NCI-H2107 (cell line): ENCODE measurements at regions not wholly inside any gene's neighbourhood (a gene's known extent, or its start where the extent isn't known, plus 50 kb on each side); places are given as distances from the start of the nearest gene placed in this dataset.

Experiments used
- DNase-seq: peaks from one replicate; lab custom pipeline; 2025; lab: John Stamatoyannopoulos, UW

DNA sequence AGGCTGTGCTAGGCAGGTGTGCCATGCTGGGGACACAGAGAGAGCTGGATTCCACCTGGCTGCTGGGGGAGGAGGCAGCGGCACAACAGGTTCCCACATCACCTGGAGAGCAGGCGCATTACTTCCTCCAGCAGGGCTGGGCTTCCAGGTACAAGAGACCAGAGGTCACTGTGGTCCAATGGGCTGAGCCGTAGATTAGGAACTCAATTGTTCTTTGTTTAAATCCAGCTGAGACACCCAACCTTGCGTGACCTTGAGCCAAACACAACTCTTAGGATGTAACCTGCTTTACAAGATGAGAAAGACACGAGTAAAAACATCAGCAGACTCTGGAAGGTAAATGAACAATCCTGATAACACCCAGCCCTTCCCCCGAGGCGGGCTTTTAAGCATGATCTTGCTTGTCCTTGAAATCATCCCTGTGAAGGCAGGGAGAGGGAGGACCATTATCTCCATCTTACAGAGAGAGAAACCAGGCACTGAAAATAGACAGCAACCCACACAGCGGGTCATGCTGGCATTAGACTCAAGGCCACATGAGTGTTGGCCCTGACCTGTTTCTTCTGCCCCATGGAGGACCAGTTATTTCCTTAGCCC lies 216.5 kb upstream of the RREB1 start:
- DNase-seq, result peak; percentile 24

DNA sequence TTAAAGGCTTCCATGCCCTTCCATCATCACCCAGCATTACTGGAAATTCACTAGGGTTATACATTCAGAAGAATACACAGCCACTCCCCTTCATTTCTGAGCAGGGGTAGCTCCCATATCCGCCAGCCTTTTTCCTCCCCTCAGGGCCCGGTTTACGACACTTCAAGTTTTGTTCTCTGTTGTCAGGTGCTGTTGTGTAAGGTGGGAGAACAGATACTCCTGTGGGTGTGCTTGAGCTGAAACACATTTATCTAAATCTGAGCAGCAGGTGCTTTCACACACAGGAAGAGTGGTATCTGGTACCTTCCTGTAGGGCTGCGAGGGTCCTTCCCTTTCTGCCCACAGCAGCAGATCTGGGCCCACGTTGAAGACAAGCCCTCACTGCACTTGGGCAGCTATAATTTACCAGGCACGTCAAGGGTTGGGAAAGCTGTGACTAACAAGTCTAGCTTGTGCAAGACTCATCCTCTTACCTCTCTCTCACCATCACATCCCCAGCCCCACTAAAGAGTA lies 215.8 kb upstream of the RREB1 start:
- DNase-seq, result no peak

DNA sequence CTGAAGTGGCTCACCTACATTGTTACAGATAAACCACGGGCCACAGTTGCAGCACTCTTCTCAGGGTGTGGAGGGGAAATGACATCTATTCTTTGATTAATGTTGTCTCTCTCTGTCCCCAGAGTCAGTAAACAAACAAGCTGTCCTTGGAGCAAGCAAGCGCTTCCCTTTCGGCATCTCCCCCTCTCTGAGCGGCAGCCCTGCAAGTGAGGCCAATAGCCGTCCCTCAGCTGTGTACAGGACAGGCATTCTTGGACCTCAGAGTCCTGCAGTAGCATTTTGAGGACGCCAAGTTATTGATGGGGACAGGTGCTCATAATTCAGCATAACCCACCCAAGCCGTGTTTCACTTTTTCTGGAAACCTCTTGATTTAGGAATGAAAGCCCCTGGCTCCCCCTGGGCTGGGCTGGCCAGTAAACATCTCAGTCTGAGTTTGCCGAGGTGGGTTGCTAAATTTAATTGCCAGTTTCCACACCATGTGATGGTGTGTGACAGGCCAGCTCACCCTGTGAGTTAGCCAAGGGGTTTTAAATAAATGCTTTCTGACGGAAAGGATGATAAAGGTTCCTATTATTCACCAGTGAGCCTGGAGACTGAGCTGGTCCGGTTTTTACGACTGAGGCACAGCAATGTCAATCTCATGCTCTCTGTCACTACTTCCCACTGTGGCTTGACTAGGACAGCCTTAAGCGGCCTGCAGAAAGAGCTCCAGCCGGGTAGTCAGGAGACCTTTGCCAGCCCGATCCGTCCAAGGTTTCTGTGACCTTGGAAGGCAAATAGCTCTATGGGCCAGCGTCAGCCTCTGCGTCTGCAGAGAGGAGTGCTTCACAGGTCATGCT lies 214.8 kb upstream of the RREB1 start:
- DNase-seq, result no peak

DNA sequence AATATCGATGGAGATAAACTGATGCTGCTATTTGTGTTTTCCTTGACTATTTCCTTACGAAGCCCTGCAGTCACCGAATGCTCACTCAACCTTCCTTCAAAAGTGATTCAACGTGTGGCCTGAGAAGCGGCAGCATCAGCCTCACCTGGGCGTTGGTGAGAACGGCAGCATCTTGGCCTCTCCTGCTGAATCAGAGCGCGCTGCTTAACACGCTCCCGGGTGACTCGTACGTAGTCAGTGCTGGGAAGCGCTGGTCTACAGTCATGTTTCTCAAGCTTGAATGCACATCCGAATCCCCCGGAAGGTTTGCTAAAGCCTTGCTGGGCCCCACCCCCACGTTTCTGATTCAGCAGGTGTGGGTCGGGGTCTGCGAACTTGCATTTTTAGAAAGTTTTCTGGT lies 214.1 kb upstream of the RREB1 start:
- no peak for DNase-seq

DNA sequence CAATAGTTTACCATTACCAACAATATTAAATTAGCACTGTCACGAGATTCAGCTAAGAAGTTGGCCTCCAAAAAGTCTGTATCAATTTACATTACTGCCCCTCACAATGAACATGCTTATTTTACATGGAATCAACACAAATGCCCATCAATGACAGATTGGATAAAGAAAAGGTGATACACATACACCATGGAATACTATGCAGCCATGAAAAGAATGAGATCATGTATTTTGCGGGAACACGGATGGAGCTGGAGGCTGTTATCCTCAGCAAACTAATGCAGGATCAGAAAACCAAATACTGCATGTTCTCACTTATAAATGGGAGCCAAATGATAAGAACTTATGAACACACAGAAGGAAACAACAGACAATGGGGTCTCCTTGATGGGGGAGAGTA lies 211.8 kb upstream of the RREB1 start:
- DNase-seq, result no peak

DNA sequence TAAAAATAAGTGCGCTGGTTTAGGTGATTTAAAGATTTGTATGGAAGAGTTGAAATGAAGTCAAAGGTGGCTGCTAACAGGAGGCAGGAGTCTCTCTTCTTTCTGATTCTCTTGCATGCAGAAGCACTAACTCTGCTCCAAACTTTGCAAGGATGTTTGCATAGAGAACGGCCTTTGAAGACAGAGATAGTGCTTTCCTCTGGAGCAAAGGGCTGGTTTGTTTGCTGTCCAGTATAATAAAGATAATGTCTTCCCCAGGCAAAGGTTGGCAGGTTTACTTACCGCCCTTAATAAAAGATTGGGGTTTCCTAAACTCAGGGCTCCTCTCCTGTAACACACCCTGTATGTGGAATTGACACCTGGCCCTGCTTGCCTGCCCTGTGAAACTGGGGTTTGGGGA lies 210.6 kb upstream of the RREB1 start:
- DNase-seq, result no peak

DNA sequence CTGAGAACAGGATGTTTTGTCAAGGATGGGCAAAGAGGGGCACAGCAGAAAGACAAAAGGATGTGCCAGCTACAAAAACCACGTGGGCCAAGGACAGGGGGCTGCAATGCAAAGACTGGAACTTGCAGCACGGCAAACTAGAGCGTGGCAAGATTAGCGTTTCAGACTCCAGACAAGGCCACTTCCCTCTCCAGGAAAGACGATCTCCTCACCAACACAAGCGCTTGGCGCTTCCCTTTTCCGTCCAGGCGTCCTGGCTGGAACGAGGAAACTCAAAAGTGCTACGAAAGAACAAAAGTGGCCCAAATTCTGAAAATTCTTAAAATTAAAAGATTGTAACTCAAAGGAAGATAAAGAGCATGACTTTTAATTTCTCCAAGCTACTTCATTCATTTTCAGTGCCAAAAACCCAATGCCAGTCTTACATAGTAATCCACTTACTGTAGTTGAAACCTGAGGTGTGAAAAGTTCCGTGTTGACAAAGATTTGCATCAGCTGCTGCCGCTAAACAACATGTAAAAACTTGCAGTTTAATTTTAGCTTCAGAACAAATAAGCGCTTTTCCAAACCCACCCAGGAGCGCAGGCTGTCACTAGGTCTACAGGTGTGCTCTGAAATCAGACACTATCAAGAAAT lies 207.1 kb upstream of the RREB1 start:
- no peak for DNase-seq

DNA sequence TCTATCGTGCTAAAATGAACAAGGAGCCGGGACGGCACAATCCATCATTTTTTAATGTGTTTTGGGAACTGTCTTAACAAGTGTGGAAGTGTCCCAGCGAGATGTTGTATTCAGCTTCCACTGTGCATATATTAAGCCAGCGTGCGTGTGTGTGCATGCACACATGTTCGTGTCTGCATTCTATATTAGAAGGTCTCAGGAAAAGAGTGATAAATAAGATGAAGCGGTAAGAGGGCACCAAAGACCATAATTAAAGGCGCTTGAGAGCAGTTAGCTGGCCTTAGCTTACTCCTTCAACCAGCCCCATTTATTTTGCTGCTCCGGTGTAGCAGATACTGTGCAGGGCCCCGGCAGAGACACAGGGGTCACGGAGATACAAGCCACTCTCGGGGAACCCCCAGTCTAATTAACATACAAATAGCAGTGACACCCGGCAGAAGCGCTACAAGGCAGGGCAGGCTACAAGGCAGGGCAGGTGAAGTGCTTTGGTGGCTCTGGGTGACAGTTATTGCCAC lies 206.5 kb upstream of the RREB1 start:
- no peak for DNase-seq

DNA sequence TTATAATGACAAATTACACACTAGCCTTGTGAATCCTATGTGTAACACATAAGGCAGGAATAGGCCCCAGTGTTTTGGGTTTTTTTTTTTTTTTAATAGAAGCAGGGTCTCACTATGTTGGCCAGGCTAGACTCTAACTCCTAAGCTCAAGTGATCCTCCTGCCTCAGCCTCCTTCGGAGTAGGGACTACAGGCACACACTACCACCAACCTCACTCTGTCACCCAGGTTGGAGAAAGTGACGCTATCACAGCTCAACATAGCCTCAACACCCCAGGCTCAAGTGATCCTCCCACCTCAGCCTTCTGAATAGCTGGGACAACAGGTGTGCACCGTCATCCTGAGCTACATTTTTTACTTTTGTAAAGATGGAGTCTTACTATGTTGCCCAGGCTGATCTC lies 205.8 kb upstream of the RREB1 start:
- no peak for DNase-seq

DNA sequence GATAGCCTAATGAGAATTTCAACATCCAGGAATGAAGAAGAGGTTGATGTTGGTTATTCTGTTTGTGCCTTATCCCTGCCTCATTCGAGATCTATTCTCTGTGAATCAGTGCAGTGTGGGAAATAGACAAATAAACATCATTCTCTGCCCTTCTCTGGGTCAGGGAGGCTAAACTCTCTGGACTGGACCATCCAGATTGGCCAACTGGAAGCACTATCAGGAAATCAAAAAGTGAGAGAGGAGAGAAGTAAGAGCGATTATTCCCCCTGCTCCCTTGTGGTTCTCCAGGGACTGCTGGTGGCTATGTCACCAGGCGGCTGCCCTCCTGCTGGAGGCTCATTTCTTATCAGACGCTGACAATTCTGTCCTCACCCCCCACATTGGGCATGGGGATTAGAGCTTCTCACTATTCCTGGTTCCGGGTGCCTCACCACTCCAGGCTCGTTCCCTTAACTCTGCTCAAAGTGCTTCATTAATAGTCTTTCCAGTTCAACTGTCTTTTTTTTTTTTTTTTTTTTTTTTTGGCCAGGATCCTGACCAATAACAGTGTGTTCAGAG lies 201.7 kb upstream of the RREB1 start:
- DNase-seq, result no peak

DNA sequence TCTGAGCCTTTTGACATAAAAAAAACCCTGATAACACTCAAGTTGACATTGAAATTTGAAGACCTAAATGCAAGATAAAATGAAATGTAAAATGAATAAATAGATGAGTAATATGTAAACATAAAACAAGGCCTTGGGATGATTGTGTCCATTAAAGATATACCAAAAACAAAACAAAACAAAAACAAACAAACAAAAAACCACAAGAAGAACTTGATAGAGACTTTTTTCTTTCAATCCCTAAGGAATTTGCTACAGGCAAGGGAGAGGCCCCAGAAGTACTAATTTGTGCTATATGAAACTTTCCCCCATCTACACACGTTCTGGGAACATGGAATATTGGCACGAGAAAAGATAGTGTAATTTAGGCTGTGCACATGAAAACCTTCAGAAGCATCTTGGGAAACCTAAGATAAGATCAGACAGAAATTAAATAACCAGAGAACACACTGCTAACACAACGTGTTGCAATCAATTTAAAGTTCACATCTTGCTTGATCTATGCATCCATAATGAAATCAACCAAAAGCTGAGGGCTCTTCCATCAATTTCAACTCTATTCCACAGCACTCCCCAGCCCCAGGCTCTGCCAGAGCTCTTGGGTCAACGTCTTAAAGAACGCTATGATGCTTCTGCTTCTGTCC lies 201.1 kb upstream of the RREB1 start:
- DNase-seq, result no peak

DNA sequence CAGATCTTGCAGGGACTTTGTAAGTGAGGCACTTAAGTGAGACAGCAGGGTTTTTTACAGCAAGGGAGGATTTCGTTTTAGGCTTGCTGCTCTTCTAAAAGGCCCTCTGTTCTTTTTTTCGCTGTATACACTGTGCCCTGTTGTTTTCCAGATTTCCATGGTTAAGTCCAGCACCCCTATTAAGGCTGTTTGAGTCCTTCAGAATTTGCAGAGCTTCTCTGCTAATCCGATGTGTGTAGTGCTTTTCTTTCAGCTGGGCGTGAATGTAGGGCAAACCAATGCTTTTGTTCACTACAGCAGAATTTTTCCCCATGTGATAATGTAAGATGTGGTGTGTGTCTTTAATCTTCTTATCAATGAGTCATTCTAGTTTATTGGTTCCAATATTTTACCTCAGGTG lies 200.5 kb upstream of the RREB1 start:
- no peak for DNase-seq

DNA sequence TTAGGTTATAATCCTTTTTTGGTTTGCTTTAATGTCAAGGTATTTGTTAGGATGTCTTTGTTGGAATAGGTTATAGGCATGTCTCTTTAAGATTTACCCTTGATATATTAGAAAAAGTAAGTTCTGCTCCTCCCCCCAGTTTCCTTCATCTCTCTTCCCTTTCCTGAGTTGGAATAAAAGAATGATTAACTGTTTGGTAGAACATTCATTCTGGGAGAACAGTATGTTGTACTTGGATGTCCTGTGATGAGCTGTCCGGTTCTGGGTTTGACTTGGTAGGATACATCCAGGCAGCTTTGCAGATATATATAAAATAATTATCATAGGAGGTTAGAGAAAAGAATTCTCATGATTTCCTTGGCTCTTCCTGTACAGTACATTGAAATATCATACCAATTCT lies 199.6 kb upstream of the RREB1 start:
- no peak for DNase-seq

DNA sequence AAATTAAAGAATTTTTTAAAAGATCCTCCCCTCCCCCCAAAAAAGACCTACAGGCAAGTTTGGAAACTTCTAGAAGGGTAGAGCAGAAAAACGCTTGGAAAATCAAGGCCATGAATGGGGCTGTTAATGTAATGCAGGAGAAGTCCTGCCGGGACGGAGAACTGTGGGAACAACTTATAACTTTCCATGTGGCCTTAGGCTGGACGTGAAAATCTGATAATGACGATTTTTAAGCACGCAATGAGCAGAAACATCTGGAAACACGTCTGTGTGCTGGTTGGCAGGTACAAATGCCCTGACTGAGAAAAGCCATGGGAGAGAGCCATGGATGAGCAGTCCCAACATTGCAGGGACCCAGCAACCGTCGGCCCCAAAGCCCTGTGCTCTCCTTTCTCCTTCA lies 198.7 kb upstream of the RREB1 start:
- no peak for DNase-seq

DNA sequence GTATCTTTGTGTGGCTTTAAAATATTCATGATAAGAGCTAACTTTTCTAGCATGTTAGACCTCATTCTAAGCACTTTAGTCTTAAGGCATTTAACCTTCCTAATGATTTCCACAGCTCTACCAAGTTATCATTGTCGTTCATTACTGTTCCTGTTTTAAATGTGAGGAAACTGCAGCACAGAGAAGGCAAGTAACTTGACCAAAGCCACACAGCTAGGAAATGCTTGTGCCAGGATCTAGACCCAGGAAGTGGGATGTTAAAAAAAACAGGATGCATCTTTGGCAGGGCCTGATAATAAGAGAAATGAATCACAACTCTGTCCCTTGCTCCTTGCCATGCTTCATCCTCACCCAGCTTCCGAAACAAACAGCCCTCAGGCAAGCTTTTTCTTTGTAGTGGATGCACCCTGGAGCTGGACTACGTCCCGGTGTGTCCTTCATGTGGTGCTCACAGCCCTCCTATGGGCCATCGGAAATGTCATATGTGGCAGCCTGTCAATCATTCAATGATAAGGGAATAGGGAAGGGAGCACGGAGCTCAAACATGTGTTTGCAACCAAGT lies 196.9 kb upstream of the RREB1 start:
- no peak for DNase-seq

DNA sequence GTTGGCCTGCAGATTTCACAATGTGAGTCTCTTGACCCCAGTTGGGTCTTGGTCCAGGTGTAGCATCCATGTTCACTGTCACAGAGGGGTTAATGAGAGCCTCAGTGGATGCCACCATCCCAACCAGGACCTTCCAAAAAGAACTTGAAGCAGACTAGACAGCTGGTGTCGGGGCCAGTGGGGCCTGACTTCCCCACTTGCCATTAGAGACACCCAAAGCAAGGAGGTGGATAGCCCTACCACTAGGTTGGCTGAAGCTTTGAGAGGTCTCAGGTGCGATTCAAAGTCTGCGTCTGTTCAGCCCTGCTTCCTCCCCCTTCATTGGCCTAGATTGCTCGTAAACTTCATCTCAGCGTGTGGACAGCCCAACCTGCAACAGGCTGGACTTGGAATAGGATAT lies 196.4 kb upstream of the RREB1 start:
- DNase-seq, result no peak

DNA sequence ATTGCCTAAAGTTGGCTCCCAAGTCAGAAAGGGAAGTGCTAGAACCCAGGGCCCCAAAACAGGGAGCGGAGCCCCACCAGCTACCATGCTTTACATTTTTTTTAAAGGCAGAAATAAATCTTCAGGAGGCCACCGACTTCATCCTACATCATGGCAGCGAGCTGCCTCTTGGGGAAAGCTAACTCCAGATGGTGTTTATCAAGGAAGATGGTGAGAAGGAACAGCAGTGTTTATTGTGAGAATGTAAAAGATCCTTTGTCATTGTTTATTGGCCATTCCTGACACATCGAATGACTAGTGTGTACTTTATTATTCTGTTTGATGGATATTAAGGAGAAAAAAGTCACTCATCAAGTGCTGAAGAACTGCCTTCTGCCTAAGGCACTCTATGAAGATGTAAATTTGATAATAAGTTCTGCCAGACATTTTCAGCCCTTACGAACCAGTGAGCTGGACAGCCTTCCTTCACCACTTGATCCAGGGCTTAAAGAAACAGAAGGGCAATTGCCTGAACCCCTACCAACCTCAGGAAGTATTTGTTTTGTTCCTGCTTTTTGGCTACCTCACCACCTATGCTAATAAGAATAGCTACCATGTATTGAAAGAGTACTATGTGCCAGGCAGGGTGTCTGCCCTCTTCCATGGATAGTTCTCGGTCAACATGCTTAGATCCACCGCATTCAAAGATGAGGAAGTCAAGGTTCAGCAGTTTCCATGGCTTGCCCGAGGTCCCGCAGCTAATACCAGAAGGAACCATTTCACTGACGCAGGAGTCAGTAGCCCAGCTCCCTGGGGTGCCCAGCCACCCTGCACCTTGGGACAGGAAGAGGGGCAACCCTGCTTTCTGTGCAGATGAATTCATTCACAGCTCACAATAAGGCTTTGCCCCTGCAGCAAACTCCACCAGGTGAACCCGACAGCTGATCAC lies 194.7 kb upstream of the RREB1 start:
- DNase-seq, result no peak

DNA sequence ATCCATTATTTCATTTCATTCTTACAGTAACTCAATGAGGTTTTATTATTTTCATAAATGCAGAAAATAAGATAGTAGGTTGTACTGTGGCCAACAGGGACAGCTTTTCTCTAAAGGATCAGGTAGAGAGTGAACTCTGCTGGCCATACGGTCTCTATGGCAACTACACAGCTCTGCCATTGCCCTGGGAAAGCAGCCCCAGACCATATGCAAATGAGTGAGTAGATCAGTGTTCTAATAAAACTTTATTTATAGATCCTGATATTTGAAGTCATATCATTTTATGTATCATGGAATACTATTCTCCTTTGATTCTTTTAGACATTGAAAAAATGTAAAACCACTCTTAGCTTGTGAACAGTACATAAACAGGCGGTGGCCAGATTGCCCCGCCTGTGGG lies 192.5 kb upstream of the RREB1 start:
- DNase-seq, result no peak

DNA sequence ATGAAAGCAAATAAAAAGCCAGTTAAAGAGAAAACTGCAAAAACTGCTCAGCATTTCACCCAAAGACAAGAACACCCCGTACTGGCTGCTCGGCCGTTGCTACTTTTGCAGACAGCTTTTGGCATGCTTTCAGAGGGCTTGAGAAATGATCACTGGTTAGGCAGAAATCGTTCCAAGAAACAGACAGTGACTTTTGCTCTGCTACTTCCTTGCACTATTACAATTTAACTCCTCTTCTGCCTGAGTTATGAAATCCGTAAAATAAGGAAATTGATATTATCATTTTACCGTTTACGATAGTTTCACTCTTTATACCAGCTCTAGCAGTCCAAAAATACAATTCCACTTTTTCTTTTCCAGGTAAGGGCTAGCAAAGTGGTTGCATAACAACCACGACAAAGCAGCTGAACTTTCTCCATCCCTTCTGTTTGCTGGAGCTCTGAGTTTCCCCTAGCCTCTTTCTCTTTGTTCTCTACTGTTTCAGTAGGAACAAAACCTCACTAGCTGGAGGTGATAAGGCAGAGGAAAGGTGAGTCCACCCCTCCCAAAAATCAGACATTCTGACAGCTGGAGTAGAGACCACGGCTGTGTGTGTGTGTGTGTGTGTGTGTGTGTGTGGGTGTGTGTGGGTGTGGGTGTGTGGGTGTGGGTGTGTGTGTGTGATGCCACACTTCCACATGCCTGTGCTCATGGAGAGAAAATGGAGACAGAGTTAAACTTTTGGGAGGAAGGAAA lies 191.8 kb upstream of the RREB1 start:
- no peak for DNase-seq

DNA sequence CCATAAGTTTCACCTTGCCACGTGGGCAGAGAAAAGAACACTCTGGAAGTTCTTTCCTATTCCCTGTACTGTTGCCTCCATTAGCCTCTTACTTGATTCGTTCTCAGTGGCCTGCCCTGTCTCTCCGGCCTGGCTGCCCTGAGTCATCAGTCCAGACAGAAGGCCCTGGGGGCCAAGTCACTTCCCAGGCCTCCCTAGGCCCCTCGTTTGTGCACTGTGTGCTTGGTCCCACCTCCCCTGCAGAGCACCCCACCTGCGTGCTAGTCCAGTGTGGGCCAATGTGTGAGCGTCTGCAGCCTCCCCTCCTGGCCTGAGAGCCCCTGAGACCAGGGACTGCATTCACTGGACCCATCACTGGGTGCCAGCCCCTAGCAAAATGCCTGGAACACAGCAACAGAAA lies 191.2 kb upstream of the RREB1 start:
- no peak for DNase-seq
